Left ventricle myocardium inferior (tissue), 1 donor: ENCODE measurements at regions not wholly inside any gene's neighbourhood (a gene's known extent, or its start where the extent isn't known, plus 50 kb on each side); places are given as distances from the start of the nearest gene placed in this dataset.

Experiments
- DNase-seq: peaks from one replicate; pipeline ENCODE4 v3.0.0-alpha.2; 2020
- H3K27ac ChIP-seq: fragments of 200-600 bp; replicated peaks from 2 replicates; pipeline ENCODE4 v1.8.0; 2021
- H3K27me3 ChIP-seq: fragments of 200-600 bp; 2 replicates; pipeline ENCODE4 v1.8.0; 2021; ENCODE audit warnings: low read depth
- H3K36me3 ChIP-seq: fragments of 200-600 bp; 2 replicates; pipeline ENCODE4 v1.8.0; 2021
- H3K4me1 ChIP-seq: fragments of 200-600 bp; 2 replicates; pipeline ENCODE4 v1.8.0; 2021
- H3K4me3 ChIP-seq: fragments of 200-600 bp; 2 replicates; pipeline ENCODE4 v1.8.0; 2021; ENCODE audit warnings: mild to moderate bottlenecking, moderate library complexity
- H3K9me3 ChIP-seq: fragments of 200-600 bp; replicated peaks from 2 replicates; pipeline ENCODE4 v1.8.0; 2021
- CTCF ChIP-seq: fragments of 200-600 bp; IDR thresholded peaks from 2 replicates; pipeline ENCODE4 v1.8.0; 2021; ENCODE audit warnings: antibody characterized with exemption, mild to moderate bottlenecking, borderline replicate concordance
- intact Hi-C: fragments of 100-400 bp; cut with micrococcal nuclease; formaldehyde crosslinking; loops from one replicate; pipeline ENCODE4 v1.11.0; 2022
- donor health status: DM: no; HTN: yes; CAD: no; lungs with severe emphysema.

DNA sequence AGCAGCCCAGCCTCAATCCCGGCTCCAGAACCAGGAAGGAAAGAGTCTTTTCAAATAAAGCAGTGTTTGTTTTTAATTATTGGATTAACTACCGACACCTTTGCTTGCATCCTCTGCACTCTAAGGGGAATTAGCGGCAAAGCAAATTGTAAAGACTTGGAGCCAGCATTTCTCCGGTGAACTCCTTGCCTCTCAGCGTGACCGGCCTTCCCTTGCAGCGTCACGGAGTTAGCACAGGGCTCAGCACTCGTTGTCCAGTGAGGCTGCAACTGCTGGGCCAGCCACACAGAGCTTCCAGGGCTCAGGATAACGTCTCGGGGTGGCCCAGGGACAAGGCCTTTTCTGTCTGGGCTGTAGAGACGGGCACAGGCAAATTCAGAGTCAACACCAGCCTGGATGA is 180.6 kb downstream of the OLFM1 start:
- H3K27me3 ChIP-seq: peaks cover 93% of the 10 kb centered on the region
- no peak for DNase-seq
- H3K4me3 ChIP-seq: no peak overlapping the region
- intact Hi-C loops: no loop called here
- H3K27ac ChIP-seq: no peak overlapping the region
- H3K4me1 ChIP-seq: no peaks in the 10 kb centered on the region
- no peak for TF ChIP-seq CTCF
- no peaks in the 10 kb centered on the region for H3K9me3 ChIP-seq
- no peaks in the 10 kb centered on the region for H3K36me3 ChIP-seq

DNA sequence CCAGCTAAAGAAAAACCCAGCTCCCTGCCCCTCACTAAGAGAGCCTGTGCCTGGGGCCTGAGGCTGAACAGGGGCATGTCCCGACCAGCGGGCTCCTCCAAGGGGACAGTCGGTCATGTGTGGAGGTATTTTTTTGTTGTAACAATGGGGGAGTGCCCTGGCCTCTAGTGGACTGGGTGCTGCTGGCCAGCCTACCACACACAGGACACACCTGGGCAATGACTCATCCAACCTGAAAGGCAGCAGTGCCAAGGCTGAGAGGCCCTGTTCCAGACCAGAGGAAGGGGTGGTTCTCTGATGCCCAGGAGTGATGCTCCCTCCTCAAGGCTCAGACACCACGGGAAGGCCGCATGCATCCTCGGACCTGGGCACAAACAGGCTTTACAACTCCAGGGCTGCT is 181.5 kb downstream of the OLFM1 start:
- Histone ChIP-seq H3K36me3 (no peaks in the 10 kb centered on the region), H3K27me3 (peaks cover 95% of the 10 kb centered on the region)
- intact Hi-C loops: no loop called here

GRCh38 chr9:135269912-135270830 is 182.7 kb downstream of the OLFM1 start:
- H3K27me3 ChIP-seq: peaks cover 91% of the 10 kb centered on the region
- H3K27ac ChIP-seq: no peak overlapping the region
- no peaks in the 10 kb centered on the region for H3K9me3 ChIP-seq
- DNase-seq: no peak
- intact Hi-C loops: no loop called here
- H3K4me1 ChIP-seq: no peaks in the 10 kb centered on the region
- H3K36me3 ChIP-seq: no peaks in the 10 kb centered on the region
- H3K4me3 ChIP-seq: no peak overlapping the region
- no peak for TF ChIP-seq CTCF

More for the DNA sequence above, 181.5 kb downstream of the OLFM1 start:
- TF ChIP-seq CTCF: no peak
- H3K27ac ChIP-seq: no peak overlapping the region
- no peak overlapping the region for H3K4me3 ChIP-seq
- no peaks in the 10 kb centered on the region for H3K9me3 ChIP-seq
- no peak for DNase-seq
- H3K4me1 ChIP-seq: no peaks in the 10 kb centered on the region

DNA sequence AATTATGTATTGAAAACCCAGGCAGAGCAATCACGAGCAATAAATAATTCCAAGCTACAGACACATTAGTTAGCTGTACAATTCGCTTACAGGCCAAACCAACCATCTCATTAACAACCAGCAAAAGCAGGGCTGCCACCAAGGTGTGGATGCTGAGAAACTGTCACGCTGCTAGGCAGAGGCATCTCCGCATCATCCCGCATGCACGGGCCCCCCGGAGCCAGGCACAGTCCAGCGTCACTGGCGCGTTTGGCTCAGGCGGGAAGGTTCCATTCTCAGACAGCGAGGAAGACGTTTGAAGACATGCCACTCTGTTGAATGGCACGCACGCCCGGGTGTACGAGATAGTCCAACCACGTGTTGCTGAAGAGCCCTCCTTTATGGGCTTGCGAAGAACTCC is 184.0 kb downstream of the OLFM1 start:
- no peaks in the 10 kb centered on the region for H3K36me3 ChIP-seq
- DNase-seq: no peak
- H3K27ac ChIP-seq: no peak overlapping the region
- no peaks in the 10 kb centered on the region for H3K9me3 ChIP-seq
- H3K27me3 ChIP-seq: peaks cover 90% of the 10 kb centered on the region
- TF ChIP-seq CTCF: no peak
- no peak overlapping the region for H3K4me3 ChIP-seq
- intact Hi-C loops: no loop called here
- H3K4me1 ChIP-seq: peaks cover 5% of the 10 kb centered on the region

GRCh38 chr9:135272608-135273007 is 185.1 kb downstream of the OLFM1 start:
- peaks cover 5% of the 10 kb centered on the region for H3K4me1 ChIP-seq
- no peaks in the 10 kb centered on the region for H3K9me3 ChIP-seq
- no peak overlapping the region for H3K27ac ChIP-seq
- H3K36me3 ChIP-seq: no peaks in the 10 kb centered on the region
- TF ChIP-seq CTCF: no peak
- DNase-seq: no peak
- H3K4me3 ChIP-seq: no peak overlapping the region
- peaks cover 88% of the 10 kb centered on the region for H3K27me3 ChIP-seq
- intact Hi-C loops: no loop called here
